T-helper 17 cell (primary cell): ENCODE measurements at regions not wholly inside any gene's neighbourhood (a gene's known extent, or its start where the extent isn't known, plus 50 kb on each side); places are given as distances from the start of the nearest gene placed in this dataset.
"Not testable (repeated sequence)": the region's sequence is repeated elsewhere in the genome, so short reads cannot be mapped to it uniquely, and the experiment has no call there.

Experiments
- ATAC-seq: fragments of 150-1000 bp; cut with Tn5 transposase; 2 replicates; pipeline ENCODE4 v1.10.0; 2021; ENCODE audit warnings: mild to moderate bottlenecking, moderate library complexity
- DNase-seq, 3 donors: peaks; one replicate each; pipeline versions ENCODE4 v3.0.0 to v3.0.0-alpha.2; 2020 to 2021
- H3K9me3 ChIP-seq: one replicate; pipeline ENCODE4 v1.7.0; 2013; ENCODE audit warnings: low read length, mild to moderate bottlenecking; ENCODE audit not compliant: control insufficient read depth, poor library complexity, severe bottlenecking
- H3K27ac Mint-ChIP-seq: one replicate; pipeline ENCODE4 v1.8.0; 2022; ENCODE audit warnings: mild to moderate bottlenecking, moderate library complexity, mixed read lengths
- H3K27me3 Mint-ChIP-seq: one replicate; pipeline ENCODE4 v1.8.0; 2022; ENCODE audit warnings: mixed read lengths
- H3K36me3 Mint-ChIP-seq: one replicate; pipeline ENCODE4 v1.8.0; 2022; ENCODE audit warnings: low read depth, mixed read lengths
- H3K4me1 Mint-ChIP-seq: one replicate; pipeline ENCODE4 v1.8.0; 2022; ENCODE audit warnings: mild to moderate bottlenecking, mixed read lengths
- H3K4me3 Mint-ChIP-seq: one replicate; pipeline ENCODE4 v1.8.0; 2022; ENCODE audit warnings: mild to moderate bottlenecking, moderate library complexity, mixed read lengths

- Mint-ChIP-seq H3K27me3 (peaks cover 4% of the 10 kb centered on the region), H3K36me3 (no peaks in the 10 kb centered on the region), H3K4me1 (no peaks in the 10 kb centered on the region), H3K4me3 (no peak overlapping the region), H3K27ac (no peak overlapping the region)
- no peaks in the 10 kb centered on the region for H3K9me3 ChIP-seq
- ATAC-seq, result no peak
- no peak for DNase-seq
Observed at GRCh38 chr1:220942278-220942677, 63.0 kb downstream of the HLX start.

GRCh38 chr1:220942914-220943313 lies 63.7 kb downstream of the HLX start:
- not testable (repeated sequence) for DNase-seq, H3K4me1 Mint-ChIP-seq, H3K27ac Mint-ChIP-seq, H3K4me3 Mint-ChIP-seq, H3K27me3 Mint-ChIP-seq, ATAC-seq, H3K36me3 Mint-ChIP-seq, H3K9me3 ChIP-seq

DNA sequence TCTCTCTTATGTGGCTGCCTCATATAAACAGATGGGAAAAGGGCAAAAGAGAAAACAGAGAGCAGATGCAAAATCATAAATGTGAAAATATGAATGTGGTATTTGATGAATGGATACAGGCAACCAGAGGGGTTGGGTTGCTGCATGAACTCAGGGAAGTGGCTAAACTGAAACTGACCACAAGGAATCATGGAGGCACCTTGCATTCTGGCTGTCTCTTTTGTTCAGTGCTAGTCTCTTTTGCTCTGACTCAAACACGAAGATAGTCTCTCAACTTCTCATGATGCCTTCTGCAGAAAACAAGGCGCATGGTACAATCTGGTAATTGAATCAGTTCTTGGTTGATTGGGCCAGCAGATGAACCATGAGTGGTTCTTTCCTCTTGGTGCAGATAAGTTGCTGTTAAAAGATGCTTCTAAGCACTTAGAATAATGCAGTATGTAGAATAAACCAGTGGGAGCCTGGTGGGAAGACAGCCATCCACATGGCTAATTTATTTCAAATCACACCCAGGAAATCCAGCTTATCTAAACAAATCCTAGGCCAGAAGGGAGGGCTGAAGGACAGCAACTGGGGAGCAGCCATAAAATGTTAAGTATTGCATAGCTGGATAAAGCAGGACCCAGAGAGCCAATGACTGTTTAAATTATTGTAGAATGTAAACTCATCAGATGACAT lies 64.2 kb downstream of the HLX start:
- no peak for DNase-seq
- Mint-ChIP-seq H3K36me3 (no peaks in the 10 kb centered on the region), H3K4me1 (no peaks in the 10 kb centered on the region)

GRCh38 chr1:220950576-220950975 lies 71.3 kb downstream of the HLX start:
- Mint-ChIP-seq H3K27me3 (no peaks in the 10 kb centered on the region), H3K36me3 (no peaks in the 10 kb centered on the region), H3K4me3 (no peak overlapping the region), H3K4me1 (no peaks in the 10 kb centered on the region), H3K27ac (no peak overlapping the region)
- no peaks in the 10 kb centered on the region for H3K9me3 ChIP-seq
- no peak for DNase-seq
- no peak for ATAC-seq

More for the DNA sequence above, 64.2 kb downstream of the HLX start:
- H3K9me3 ChIP-seq, result no peaks in the 10 kb centered on the region
- H3K4me3 Mint-ChIP-seq, result no peak overlapping the region
- H3K27me3 Mint-ChIP-seq, result peaks cover 4% of the 10 kb centered on the region
- no peak overlapping the region for H3K27ac Mint-ChIP-seq
- no peak for ATAC-seq

DNA sequence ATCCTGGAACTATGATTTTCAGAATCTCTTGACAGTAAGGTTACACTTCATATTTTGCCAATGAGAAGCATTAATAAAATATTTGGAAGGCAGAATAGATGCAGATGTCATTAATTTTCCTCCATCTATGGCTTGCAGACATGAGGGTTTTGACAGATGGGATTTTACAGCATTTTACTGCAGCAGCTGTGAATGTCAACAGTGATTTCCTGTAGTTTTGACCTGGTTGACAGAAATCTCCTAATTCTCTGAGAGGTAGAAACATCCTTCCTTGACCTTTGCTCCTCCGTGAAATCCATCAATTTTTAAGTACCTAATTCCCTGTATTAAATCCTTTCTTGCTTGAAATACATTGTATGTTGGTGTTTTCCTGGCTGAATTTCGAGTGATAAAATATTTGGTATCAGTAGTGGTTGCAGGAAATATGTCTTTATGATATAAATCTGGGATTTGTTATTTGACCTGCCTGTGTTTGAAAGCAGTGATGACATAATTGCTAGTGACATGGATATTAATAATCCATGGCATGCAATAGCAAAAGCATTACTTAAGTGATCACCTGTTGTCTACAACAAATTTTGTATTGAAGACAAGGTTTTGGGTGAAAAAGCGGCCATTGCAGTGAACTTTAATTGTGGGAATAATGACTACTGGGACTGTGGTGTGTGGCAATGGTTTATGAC lies 73.9 kb downstream of the HLX start:
- Mint-ChIP-seq H3K27ac (no peak overlapping the region), H3K4me1 (no peaks in the 10 kb centered on the region), H3K27me3 (no peaks in the 10 kb centered on the region), H3K4me3 (no peak overlapping the region), H3K36me3 (no peaks in the 10 kb centered on the region)
- H3K9me3 ChIP-seq, result no peaks in the 10 kb centered on the region
- ATAC-seq, result no peak
- DNase-seq, result no peak

GRCh38 chr1:220954321-220955075 lies 75.3 kb downstream of the HLX start:
- Mint-ChIP-seq H3K27me3 (no peaks in the 10 kb centered on the region), H3K27ac (no peak overlapping the region), H3K4me1 (no peaks in the 10 kb centered on the region), H3K36me3 (no peaks in the 10 kb centered on the region), H3K4me3 (no peak overlapping the region)
- no peaks in the 10 kb centered on the region for H3K9me3 ChIP-seq
- DNase-seq (no peak), ATAC-seq (no peak)

- H3K4me1 Mint-ChIP-seq, result no peaks in the 10 kb centered on the region
- H3K36me3 Mint-ChIP-seq, result no peaks in the 10 kb centered on the region
- ATAC-seq, result no peak
- no peaks in the 10 kb centered on the region for H3K27me3 Mint-ChIP-seq
- H3K9me3 ChIP-seq, result no peaks in the 10 kb centered on the region
- no peak overlapping the region for H3K27ac Mint-ChIP-seq
- H3K4me3 Mint-ChIP-seq, result no peak overlapping the region
- no peak for DNase-seq
Observed at GRCh38 chr1:220955116-220955515, 75.9 kb downstream of the HLX start.

- Mint-ChIP-seq H3K4me1 (no peaks in the 10 kb centered on the region), H3K27me3 (no peaks in the 10 kb centered on the region), H3K4me3 (no peak overlapping the region), H3K36me3 (no peaks in the 10 kb centered on the region), H3K27ac (no peak overlapping the region)
- no peak for DNase-seq
- ATAC-seq, result no peak
- H3K9me3 ChIP-seq, result no peaks in the 10 kb centered on the region
Observed at GRCh38 chr1:220956501-220957232, 77.4 kb downstream of the HLX start.

- no peak for ATAC-seq
- Mint-ChIP-seq H3K27me3 (no peaks in the 10 kb centered on the region), H3K4me1 (no peaks in the 10 kb centered on the region), H3K36me3 (no peaks in the 10 kb centered on the region), H3K4me3 (no peak overlapping the region), H3K27ac (no peak overlapping the region)
- no peak for DNase-seq
- H3K9me3 ChIP-seq, result peaks cover 3% of the 10 kb centered on the region
Observed at GRCh38 chr1:220957233-220957605, 78.0 kb downstream of the HLX start.

- H3K9me3 ChIP-seq, result peaks cover 3% of the 10 kb centered on the region
- ATAC-seq (no peak), DNase-seq (no peak)
- H3K4me3 Mint-ChIP-seq, result no peak overlapping the region
- H3K36me3 Mint-ChIP-seq, result no peaks in the 10 kb centered on the region
- H3K27ac Mint-ChIP-seq, result no peak overlapping the region
- H3K4me1 Mint-ChIP-seq, result no peaks in the 10 kb centered on the region
- H3K27me3 Mint-ChIP-seq, result no peaks in the 10 kb centered on the region
Observed at GRCh38 chr1:220958234-220958633, 79.0 kb downstream of the HLX start.

DNA sequence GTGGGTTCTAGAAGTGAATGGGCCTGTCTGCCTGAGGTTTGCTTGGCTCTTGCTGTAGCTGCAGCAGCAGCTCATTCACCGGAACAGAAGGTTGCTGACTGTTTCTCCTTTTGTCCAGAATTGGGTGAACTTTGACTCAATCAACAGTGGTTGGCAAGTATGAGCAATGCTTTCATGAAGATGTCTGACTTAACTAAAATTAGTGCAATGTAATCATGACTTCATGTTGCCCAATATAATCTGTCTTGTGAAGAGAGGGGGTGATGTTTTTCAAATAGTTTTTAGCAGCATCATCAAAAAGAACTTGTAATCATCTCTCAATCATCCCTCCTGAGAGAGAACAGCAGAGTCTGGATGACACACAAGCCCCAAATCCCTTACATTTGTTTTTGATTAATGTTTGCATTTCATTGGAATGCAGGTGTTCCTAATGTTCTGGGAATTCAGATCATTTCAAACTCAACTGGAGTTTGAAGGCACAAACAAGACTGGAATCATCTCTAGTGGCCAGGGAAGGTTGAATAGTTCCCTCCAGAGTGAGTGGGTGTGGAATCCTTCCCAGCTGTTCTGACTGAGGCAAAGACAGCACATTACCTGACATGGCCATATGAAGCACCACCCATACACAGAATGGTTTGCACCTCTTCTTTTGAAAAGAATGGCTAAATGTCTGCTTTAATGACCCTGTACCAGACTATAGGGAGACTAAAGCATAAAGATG lies 82.9 kb downstream of the HLX start:
- no peak overlapping the region for H3K4me3 Mint-ChIP-seq
- no peaks in the 10 kb centered on the region for H3K36me3 Mint-ChIP-seq
- peaks cover 6% of the 10 kb centered on the region for H3K27me3 Mint-ChIP-seq
- H3K9me3 ChIP-seq, result peaks cover 3% of the 10 kb centered on the region
- no peak for DNase-seq
- no peaks in the 10 kb centered on the region for H3K4me1 Mint-ChIP-seq
- no peak overlapping the region for H3K27ac Mint-ChIP-seq
- ATAC-seq, result no peak

DNA sequence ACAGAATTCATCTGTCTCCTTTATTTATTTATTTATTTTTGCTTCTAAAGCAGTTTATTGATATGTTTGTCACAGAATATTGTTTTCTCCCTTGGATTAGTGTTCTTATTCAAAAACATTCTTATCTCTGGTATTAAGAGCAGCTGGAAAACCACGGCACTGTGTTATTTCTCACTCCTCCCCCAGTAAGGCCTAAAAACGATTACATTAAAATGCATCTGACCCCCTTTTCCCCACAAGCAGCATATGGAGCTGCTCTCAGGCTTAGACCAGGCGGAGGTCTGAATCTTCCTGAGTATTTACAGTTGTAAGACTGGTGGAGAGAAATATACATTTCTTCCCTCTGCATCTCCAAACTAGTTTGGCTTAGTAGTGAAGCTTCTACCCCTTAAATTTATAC lies 86.8 kb downstream of the HLX start:
- no peak overlapping the region for H3K27ac Mint-ChIP-seq
- DNase-seq (no peak), ATAC-seq (no peak)
- H3K4me3 Mint-ChIP-seq, result no peak overlapping the region
- H3K9me3 ChIP-seq, result peaks cover 3% of the 10 kb centered on the region
- H3K27me3 Mint-ChIP-seq, result peaks cover 7% of the 10 kb centered on the region
- H3K4me1 Mint-ChIP-seq, result no peaks in the 10 kb centered on the region
- no peaks in the 10 kb centered on the region for H3K36me3 Mint-ChIP-seq

- no peak for ATAC-seq
- no peaks in the 10 kb centered on the region for H3K4me1 Mint-ChIP-seq
- H3K36me3 Mint-ChIP-seq, result no peaks in the 10 kb centered on the region
- peaks cover 3% of the 10 kb centered on the region for H3K9me3 ChIP-seq
- no peak overlapping the region for H3K27ac Mint-ChIP-seq
- H3K27me3 Mint-ChIP-seq, result peaks cover 7% of the 10 kb centered on the region
- no peak for DNase-seq
- no peak overlapping the region for H3K4me3 Mint-ChIP-seq
Observed at GRCh38 chr1:220966473-220966872, 87.2 kb downstream of the HLX start.
